ENCODE measurements at regions not wholly inside any gene's neighbourhood (a gene's known extent, or its start where the extent isn't known, plus 50 kb on each side); places are given as distances from the start of the nearest gene placed in this dataset.

GRCh38 chr16:58970775-58971174 lies 236.7 kb upstream of the GOT2 start:
- Histone ChIP-seq H3F3A (replicated peaks; ENCODE audit: insufficient read depth) (no peaks in the 10 kb centered on the region), H3K9me3 (no peaks in the 10 kb centered on the region), H3K36me3 (replicated peaks in 1 of 2; ENCODE audit: control insufficient read depth in 1 of 2, insufficient read depth in 2 of 2, low read length in 1 of 2) (no peaks in the 10 kb centered on the region), H3K4me2 (no peak overlapping the region), H2AFZ (ENCODE audit: low read depth) (no peak overlapping the region), H3K27me3 (ENCODE audit: insufficient read depth) (no peaks in the 10 kb centered on the region), H3K27ac (ENCODE audit: low read depth in 2 of 2, low read length in 1 of 2) (no peak overlapping the region), H4K20me1 (ENCODE audit: insufficient read depth) (no peaks in the 10 kb centered on the region), H3K79me2 (ENCODE audit: insufficient read depth) (no peaks in the 10 kb centered on the region), H3K4me1 (ENCODE audit: control insufficient read depth in 1 of 2, insufficient read depth in 2 of 2, low read depth in 1 of 2, low read length in 1 of 2) (no peaks in the 10 kb centered on the region), H3K4me3 (ENCODE audit: low read depth in 2 of 2, low read length in 1 of 2) (no peak overlapping the region), H3K9me2 (no peaks in the 10 kb centered on the region), H3K9ac (no peak overlapping the region)
- WGBS (ENCODE audit: low lambda C conversion rate) = 62% methylated on average over 1 of the region's 1 CpG
- POLR2A ChIA-PET = no interaction called here
- TF ChIP-seq RCOR1 (IDR thresholded peaks at IDR 0.05; ENCODE audit: low read length) (no peak), POLR2AphosphoS5 (IDR thresholded peaks at IDR 0.05; ENCODE audit: low read depth, low read length) (no peak), GATA2 (CRISPR knock-in tag; IDR thresholded peaks at IDR 0.05) (no peak), RFX5 (IDR thresholded peaks at IDR 0.05; ENCODE audit: low read length) (no peak), TEAD4 (IDR thresholded peaks at IDR 0.05; ENCODE audit: borderline replicate concordance, insufficient read depth) (no peak), FOXM1 (IDR thresholded peaks at IDR 0.05; ENCODE audit: low read depth) (no peak), EZH2phosphoT487 (IDR thresholded peaks at IDR 0.05; ENCODE audit: borderline replicate concordance, low read depth) (no peak), MAX (IDR thresholded peaks at IDR 0.05; ENCODE audit: low read depth) (no peak)
- TF ChIP-seq, protein P1, sequence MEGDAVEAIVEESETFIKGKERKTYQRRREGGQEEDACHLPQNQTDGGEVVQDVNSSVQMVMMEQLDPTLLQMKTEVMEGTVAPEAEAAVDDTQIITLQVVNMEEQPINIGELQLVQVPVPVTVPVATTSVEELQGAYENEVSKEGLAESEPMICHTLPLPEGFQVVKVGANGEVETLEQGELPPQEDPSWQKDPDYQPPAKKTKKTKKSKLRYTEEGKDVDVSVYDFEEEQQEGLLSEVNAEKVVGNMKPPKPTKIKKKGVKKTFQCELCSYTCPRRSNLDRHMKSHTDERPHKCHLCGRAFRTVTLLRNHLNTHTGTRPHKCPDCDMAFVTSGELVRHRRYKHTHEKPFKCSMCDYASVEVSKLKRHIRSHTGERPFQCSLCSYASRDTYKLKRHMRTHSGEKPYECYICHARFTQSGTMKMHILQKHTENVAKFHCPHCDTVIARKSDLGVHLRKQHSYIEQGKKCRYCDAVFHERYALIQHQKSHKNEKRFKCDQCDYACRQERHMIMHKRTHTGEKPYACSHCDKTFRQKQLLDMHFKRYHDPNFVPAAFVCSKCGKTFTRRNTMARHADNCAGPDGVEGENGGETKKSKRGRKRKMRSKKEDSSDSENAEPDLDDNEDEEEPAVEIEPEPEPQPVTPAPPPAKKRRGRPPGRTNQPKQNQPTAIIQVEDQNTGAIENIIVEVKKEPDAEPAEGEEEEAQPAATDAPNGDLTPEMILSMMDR (IDR thresholded peaks at IDR 0.05) = no peak
- CTCF ChIA-PET = no interaction called here
- DNase-seq = no peak

- ChIA-PET CTCF (no interaction called here), POLR2A (no interaction called here)
- H3K9me3 ChIP-seq = no peaks in the 10 kb centered on the region
- no peaks in the 10 kb centered on the region for H3K79me2 ChIP-seq (ENCODE audit: insufficient read depth)
- TF ChIP-seq USF1 (IDR thresholded peaks at IDR 0.05; ENCODE audit: borderline replicate concordance, low read depth) = no peak
- no peak overlapping the region for H3K9ac ChIP-seq
- H2AFZ ChIP-seq (ENCODE audit: low read depth) = no peak overlapping the region
- no peak overlapping the region for H3K27ac ChIP-seq (ENCODE audit: low read depth in 2 of 2, low read length in 1 of 2)
- no peaks in the 10 kb centered on the region for H3K27me3 ChIP-seq (ENCODE audit: insufficient read depth)
- H3K4me3 ChIP-seq (ENCODE audit: low read depth in 2 of 2, low read length in 1 of 2) = no peak overlapping the region
- H4K20me1 ChIP-seq (ENCODE audit: insufficient read depth) = no peaks in the 10 kb centered on the region
- no peaks in the 10 kb centered on the region for H3F3A ChIP-seq (replicated peaks; ENCODE audit: insufficient read depth)
- H3K9me2 ChIP-seq = no peaks in the 10 kb centered on the region
- WGBS (ENCODE audit: low lambda C conversion rate) = 13% methylated on average over 3 of the region's 3 CpGs
- no peak overlapping the region for H3K4me2 ChIP-seq
- H3K4me1 ChIP-seq (ENCODE audit: control insufficient read depth in 1 of 2, insufficient read depth in 2 of 2, low read depth in 1 of 2, low read length in 1 of 2) = no peaks in the 10 kb centered on the region
- no peak for DNase-seq
- no peaks in the 10 kb centered on the region for H3K36me3 ChIP-seq (replicated peaks in 1 of 2; ENCODE audit: control insufficient read depth in 1 of 2, insufficient read depth in 2 of 2, low read length in 1 of 2)
Measured at GRCh38 chr16:58963479-58963878, 229.4 kb upstream of the GOT2 start.

- CTCF ChIA-PET = no interaction called here
- TF ChIP-seq RXRA (IDR thresholded peaks at IDR 0.05; ENCODE audit: borderline replicate concordance, low read depth) = no peak
- TF ChIP-seq FOXM1 (IDR thresholded peaks at IDR 0.05; ENCODE audit: low read depth) = no peak
- TF ChIP-seq RCOR1 (IDR thresholded peaks at IDR 0.05; ENCODE audit: low read length) = no peak
- no peak for TF ChIP-seq MEF2A (IDR thresholded peaks at IDR 0.05; ENCODE audit: borderline replicate concordance, low read depth)
- no peak for TF ChIP-seq GABPA (IDR thresholded peaks at IDR 0.05; ENCODE audit: low read depth)
- TF ChIP-seq USF2 (IDR thresholded peaks at IDR 0.05; ENCODE audit: borderline replicate concordance, low read depth, low read length) = no peak
- Histone ChIP-seq H3K4me3 (ENCODE audit: low read depth in 2 of 2, low read length in 1 of 2) (no peak overlapping the region), H4K20me1 (ENCODE audit: insufficient read depth) (no peaks in the 10 kb centered on the region), H3K27ac (ENCODE audit: low read depth in 2 of 2, low read length in 1 of 2) (no peak overlapping the region), H3K27me3 (ENCODE audit: insufficient read depth) (no peaks in the 10 kb centered on the region), H3K9me3 (no peaks in the 10 kb centered on the region), H3K36me3 (replicated peaks in 1 of 2; ENCODE audit: control insufficient read depth in 1 of 2, insufficient read depth in 2 of 2, low read length in 1 of 2) (no peaks in the 10 kb centered on the region), H3K79me2 (ENCODE audit: insufficient read depth) (no peaks in the 10 kb centered on the region), H3K9me2 (no peaks in the 10 kb centered on the region), H3K4me1 (ENCODE audit: control insufficient read depth in 1 of 2, insufficient read depth in 2 of 2, low read depth in 1 of 2, low read length in 1 of 2) (no peaks in the 10 kb centered on the region), H3F3A (replicated peaks; ENCODE audit: insufficient read depth) (no peaks in the 10 kb centered on the region), H3K4me2 (no peak overlapping the region), H2AFZ (ENCODE audit: low read depth) (no peak overlapping the region), H3K9ac (no peak overlapping the region)
- WGBS (ENCODE audit: low lambda C conversion rate) = 9% methylated on average over 1 of the region's 1 CpG
- no peak for DNase-seq
- POLR2A ChIA-PET = no interaction called here
Measured at GRCh38 chr16:58962811-58963210, 228.7 kb upstream of the GOT2 start.

All from SK-N-SH (cell line).